Breast epithelium (tissue), 4 donors: ENCODE measurements at regions not wholly inside any gene's neighbourhood (a gene's known extent, or its start where the extent isn't known, plus 50 kb on each side); places are given as distances from the start of the nearest gene placed in this dataset.

Experiments used
- DNase-seq, 2 donors: peaks; one replicate each; pipeline ENCODE4 v3.0.0-alpha.2; 2019; ENCODE audit warnings: low spot score in 2 of 2
- H3K27ac ChIP-seq, 2 donors: fragments of 200-600 bp; sonication (generic) in 1 of 2; one replicate each; pipeline ENCODE4 v1.5.1; 2016 to 2019; ENCODE audit warnings: mild to moderate bottlenecking in 1 of 2
- H3K27me3 ChIP-seq, 2 donors: fragments of 200-600 bp; sonication (generic) in 1 of 2; one replicate each; pipeline versions ENCODE4 v1.5.1 to v1.6.0; 2017 to 2019; ENCODE audit warnings: control low read depth in 1 of 2, mild to moderate bottlenecking in 1 of 2
- H3K36me3 ChIP-seq: fragments of 200-600 bp; one replicate; pipeline ENCODE4 v1.5.1; 2019
- H3K4me1 ChIP-seq, 2 donors: fragments of 200-600 bp; sonication (generic); one replicate each; pipeline ENCODE4 v1.5.1; 2016 to 2019; ENCODE audit warnings: control low read depth in 1 of 2
- H3K4me3 ChIP-seq, 3 donors: fragments of 200-600 bp; sonication (generic); 1 replicate in 2 of 3; 2 replicates in 1 of 3; pipeline ENCODE4 v1.5.1; 2016 to 2019; ENCODE audit warnings: mild to moderate bottlenecking in 3 of 3, moderate library complexity in 2 of 3
- H3K9me3 ChIP-seq, 2 donors: fragments of 200-600 bp; sonication (generic) in 1 of 2; one replicate each; pipeline ENCODE4 v1.5.1; 2016 to 2019; ENCODE audit warnings: control low read depth in 1 of 2
- POLR2A ChIP-seq: fragments of 450-650 bp; IDR thresholded peaks from one replicate; pipeline ENCODE4 v1.6.1; 2016; ENCODE audit warnings: antibody characterized with exemption, mild to moderate bottlenecking, moderate library complexity
- POLR2AphosphoS5 ChIP-seq, 3 donors: sonication (generic); formaldehyde crosslinking; IDR thresholded peaks; one replicate each; pipeline ENCODE4 v1.6.1; 2017; ENCODE audit warnings: antibody characterized with exemption in 3 of 3
- intact Hi-C: fragments of 100-400 bp; cut with DNase I; formaldehyde crosslinking; loops from one replicate; pipeline ENCODE4 v1.15.1; 2023; ENCODE audit warnings: low total_unique reads
- TF ChIP-seq, protein P1 (sequence below), 3 donors: fragments of 450-650 bp; IDR thresholded peaks; one replicate each; pipeline ENCODE4 v1.5.1; 2016 to 2017; ENCODE audit warnings: antibody characterized with exemption in 3 of 3, mild to moderate bottlenecking in 3 of 3, moderate library complexity in 3 of 3

DNA sequence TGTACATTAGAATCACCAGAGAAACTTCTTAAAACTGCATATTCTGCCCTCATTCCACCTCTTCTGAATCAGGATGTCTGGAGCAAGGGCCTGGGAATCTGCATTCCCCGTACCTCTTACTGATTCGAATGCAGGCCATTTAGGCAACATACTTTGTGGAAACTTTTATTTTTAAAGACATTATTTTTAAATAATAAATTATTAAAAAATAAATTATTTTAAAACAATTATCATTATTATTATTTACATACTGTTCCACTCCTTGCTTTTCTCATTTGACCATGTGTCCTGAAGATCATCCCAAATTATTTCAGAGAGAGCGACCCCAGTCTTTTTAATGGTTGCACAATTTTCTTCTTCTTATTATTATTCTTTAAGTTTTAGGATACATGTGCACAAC is 336.6 kb upstream of the TBC1D5 start:
- no peaks in the 10 kb centered on the region for H3K27me3 ChIP-seq
- intact Hi-C loops = no loop called here
- no peak for TF ChIP-seq POLR2AphosphoS5 (IDR thresholded peaks at IDR 0.05)
- no peak for TF ChIP-seq POLR2A
- TF ChIP-seq, protein P1, sequence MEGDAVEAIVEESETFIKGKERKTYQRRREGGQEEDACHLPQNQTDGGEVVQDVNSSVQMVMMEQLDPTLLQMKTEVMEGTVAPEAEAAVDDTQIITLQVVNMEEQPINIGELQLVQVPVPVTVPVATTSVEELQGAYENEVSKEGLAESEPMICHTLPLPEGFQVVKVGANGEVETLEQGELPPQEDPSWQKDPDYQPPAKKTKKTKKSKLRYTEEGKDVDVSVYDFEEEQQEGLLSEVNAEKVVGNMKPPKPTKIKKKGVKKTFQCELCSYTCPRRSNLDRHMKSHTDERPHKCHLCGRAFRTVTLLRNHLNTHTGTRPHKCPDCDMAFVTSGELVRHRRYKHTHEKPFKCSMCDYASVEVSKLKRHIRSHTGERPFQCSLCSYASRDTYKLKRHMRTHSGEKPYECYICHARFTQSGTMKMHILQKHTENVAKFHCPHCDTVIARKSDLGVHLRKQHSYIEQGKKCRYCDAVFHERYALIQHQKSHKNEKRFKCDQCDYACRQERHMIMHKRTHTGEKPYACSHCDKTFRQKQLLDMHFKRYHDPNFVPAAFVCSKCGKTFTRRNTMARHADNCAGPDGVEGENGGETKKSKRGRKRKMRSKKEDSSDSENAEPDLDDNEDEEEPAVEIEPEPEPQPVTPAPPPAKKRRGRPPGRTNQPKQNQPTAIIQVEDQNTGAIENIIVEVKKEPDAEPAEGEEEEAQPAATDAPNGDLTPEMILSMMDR (IDR thresholded peaks at IDR 0.05) = no peak
- H3K9me3 ChIP-seq = no peaks in the 10 kb centered on the region
- no peaks in the 10 kb centered on the region for H3K4me1 ChIP-seq
- H3K36me3 ChIP-seq = no peaks in the 10 kb centered on the region
- no peak overlapping the region for H3K4me3 ChIP-seq
- DNase-seq = no peak
- H3K27ac ChIP-seq = no peak overlapping the region

GRCh38 chr3:18077128-18077840 is 334.9 kb upstream of the TBC1D5 start:
- H3K27ac ChIP-seq = no peak overlapping the region
- intact Hi-C loops = no loop called here
- no peaks in the 10 kb centered on the region for H3K9me3 ChIP-seq
- DNase-seq = no peak
- no peaks in the 10 kb centered on the region for H3K4me1 ChIP-seq
- no peaks in the 10 kb centered on the region for H3K36me3 ChIP-seq
- TF ChIP-seq, protein P1 (IDR thresholded peaks at IDR 0.05) = no peak
- TF ChIP-seq POLR2AphosphoS5 (IDR thresholded peaks at IDR 0.05) (no peak), POLR2A (no peak)
- no peak overlapping the region for H3K4me3 ChIP-seq
- no peaks in the 10 kb centered on the region for H3K27me3 ChIP-seq

DNA sequence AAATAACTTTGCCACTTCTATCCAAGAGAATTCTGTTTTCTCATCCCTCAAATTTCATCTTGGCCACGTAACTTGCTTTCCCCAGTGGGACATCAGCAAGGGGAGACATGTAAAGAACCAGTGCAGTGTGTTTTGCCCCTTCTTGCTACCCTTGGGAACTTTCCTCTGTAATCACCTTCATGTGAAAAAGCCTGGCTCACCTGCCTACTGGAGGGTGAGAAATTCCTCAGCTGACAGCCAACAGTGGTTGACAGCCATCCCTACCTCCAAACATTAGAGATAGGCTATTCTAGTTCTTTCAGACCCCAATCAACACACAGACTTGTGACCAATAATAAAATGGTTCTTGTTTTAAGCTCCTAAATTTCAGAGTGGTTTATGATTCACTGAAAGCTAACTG is 333.9 kb upstream of the TBC1D5 start:
- TF ChIP-seq POLR2AphosphoS5 (IDR thresholded peaks at IDR 0.05) = no peak
- TF ChIP-seq, protein P1 (IDR thresholded peaks at IDR 0.05) = no peak
- no peak for TF ChIP-seq POLR2A

GRCh38 chr3:18075799-18076198 is 333.4 kb upstream of the TBC1D5 start:
- Histone ChIP-seq H3K36me3 (no peaks in the 10 kb centered on the region), H3K27me3 (no peaks in the 10 kb centered on the region), H3K27ac (no peak overlapping the region), H3K4me3 (no peak overlapping the region), H3K9me3 (no peaks in the 10 kb centered on the region), H3K4me1 (no peaks in the 10 kb centered on the region)
- no peak for DNase-seq
- intact Hi-C loops = no loop called here
- TF ChIP-seq, protein P1 (IDR thresholded peaks at IDR 0.05) = no peak
- TF ChIP-seq POLR2A = no peak
- TF ChIP-seq POLR2AphosphoS5 (IDR thresholded peaks at IDR 0.05) = no peak

More for the DNA sequence above, 333.9 kb upstream of the TBC1D5 start:
- H3K27ac ChIP-seq = no peak overlapping the region
- H3K27me3 ChIP-seq = no peaks in the 10 kb centered on the region
- no peak for DNase-seq
- no peaks in the 10 kb centered on the region for H3K36me3 ChIP-seq
- H3K9me3 ChIP-seq = no peaks in the 10 kb centered on the region
- H3K4me3 ChIP-seq = no peak overlapping the region
- intact Hi-C loops = no loop called here
- H3K4me1 ChIP-seq = no peaks in the 10 kb centered on the region

- intact Hi-C loops = no loop called here
- TF ChIP-seq POLR2A (no peak), POLR2AphosphoS5 (IDR thresholded peaks at IDR 0.05) (no peak)
- TF ChIP-seq, protein P1 (IDR thresholded peaks at IDR 0.05) = no peak
Observed at GRCh38 chr3:18071833-18072232, 329.4 kb upstream of the TBC1D5 start.

More at GRCh38 chr3:18071833-18072232, 329.4 kb upstream of the TBC1D5 start:
- Histone ChIP-seq H3K27ac (no peak overlapping the region), H3K4me3 (no peak overlapping the region), H3K27me3 (no peaks in the 10 kb centered on the region), H3K36me3 (no peaks in the 10 kb centered on the region), H3K4me1 (no peaks in the 10 kb centered on the region), H3K9me3 (no peaks in the 10 kb centered on the region)
- no peak for DNase-seq
